Ammon's horn (tissue), 1 donor: ENCODE measurements at regions not wholly inside any gene's neighbourhood (a gene's known extent, or its start where the extent isn't known, plus 50 kb on each side); places are given as distances from the start of the nearest gene placed in this dataset.

Source experiments
- DNase-seq: peaks from one replicate; pipeline ENCODE4 v3.0.0-alpha.2; 2016; ENCODE audit warnings: low spot score

DNA sequence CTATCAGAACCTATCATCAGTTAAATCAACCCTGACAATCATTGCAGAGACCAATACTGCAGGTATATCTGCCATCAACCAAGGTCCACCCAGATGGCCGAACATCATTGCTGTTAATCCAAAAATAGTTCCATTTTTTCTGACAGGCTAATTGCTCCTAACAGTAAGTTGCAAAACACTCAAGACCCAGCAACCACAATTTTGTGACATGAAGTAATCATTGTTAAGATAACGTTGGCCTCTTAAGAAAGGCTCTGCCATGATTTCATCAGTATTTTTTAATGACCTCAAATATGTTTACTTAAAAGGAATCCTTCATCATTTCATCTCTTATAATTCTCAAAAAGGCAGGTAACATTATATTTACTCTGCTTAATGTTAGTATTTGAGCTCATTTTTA lies 553.4 kb upstream of the POM121L12 start:
- DNase-seq = no peak

GRCh38 chr7:52481571-52481970 lies 553.9 kb upstream of the POM121L12 start:
- no peak for DNase-seq

DNA sequence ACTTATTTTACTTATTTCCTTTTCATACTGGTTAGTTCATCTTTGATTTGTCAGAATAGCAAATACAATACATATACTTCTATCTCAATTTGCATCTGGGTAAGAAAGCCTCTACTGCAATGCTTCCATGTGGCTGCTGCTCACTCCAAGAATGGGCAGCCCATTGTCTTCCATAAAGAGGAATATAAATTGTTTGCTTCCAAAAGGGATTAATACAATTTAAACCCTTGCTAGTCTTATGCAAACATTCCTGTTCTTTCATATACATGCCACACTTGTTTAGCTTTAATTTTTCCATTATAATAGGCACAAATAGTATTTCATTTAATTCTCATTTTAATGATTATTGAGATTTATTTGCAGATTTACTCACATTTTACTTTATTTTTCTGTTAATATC lies 555.4 kb upstream of the POM121L12 start:
- DNase-seq = no peak

GRCh38 chr7:52475001-52475582 lies 560.3 kb upstream of the POM121L12 start:
- DNase-seq = no peak

GRCh38 chr7:52473756-52474155 lies 561.7 kb upstream of the POM121L12 start:
- no peak for DNase-seq

- DNase-seq = no peak
Observed at GRCh38 chr7:52472006-52472620, 563.3 kb upstream of the POM121L12 start.

- no peak for DNase-seq
Observed at GRCh38 chr7:52465216-52465615, 570.2 kb upstream of the POM121L12 start.

DNA sequence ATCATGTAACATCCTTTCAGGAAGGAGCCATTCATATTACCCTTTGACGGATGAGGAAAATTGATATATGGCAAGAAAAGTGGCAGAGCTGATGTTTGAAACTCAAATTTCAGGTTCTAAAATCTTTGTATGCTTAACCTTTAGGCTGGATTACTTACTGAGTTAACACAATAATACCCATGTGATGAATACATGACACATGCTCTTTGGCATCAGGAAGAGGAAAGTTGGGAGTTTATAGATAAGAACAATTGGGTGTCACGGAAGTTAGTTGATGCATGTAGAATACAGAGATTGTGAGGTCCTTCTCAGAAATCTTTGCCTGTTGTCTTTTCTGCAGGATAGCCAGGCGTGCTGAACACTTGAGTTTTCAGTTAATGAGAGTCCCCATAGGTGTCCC lies 572.1 kb upstream of the POM121L12 start:
- DNase-seq = no peak

DNA sequence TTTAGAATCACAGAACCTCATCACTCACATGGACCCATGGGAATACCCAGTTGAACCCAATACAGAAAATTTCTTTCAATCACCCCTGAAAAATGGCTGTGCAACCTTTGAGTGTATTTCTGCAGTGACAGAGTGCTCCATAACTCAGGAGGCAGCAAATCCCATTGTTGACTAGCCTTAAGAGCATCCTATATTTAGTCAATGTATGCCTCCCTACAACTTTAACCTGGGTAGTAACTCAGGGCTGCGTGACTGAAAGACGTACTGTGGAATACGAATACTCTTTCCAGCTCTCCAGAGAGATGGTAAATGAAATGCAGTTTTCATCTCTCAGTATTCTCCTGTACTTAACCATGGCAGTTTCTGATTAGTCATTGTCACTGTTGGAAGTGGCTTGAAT lies 573.0 kb upstream of the POM121L12 start:
- DNase-seq = no peak

DNA sequence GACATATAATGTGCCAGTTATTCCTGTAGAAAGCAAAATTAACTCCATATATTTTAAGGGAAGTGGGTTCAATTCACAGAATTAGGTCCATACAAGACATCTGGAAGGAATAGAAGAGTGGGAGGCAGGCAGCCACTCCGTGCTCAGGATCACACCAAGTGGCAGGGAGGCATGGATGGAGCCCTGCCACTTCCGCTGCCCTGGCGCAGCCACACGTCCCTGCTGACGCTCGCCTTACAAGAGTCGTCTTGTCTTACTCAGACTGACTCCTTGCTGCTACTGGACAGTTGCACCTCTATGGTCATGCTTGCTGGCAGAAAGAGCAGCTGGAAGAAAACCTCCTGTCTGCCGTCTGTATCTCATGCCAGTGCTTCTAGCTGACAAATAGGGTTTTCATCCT lies 579.9 kb upstream of the POM121L12 start:
- no peak for DNase-seq

DNA sequence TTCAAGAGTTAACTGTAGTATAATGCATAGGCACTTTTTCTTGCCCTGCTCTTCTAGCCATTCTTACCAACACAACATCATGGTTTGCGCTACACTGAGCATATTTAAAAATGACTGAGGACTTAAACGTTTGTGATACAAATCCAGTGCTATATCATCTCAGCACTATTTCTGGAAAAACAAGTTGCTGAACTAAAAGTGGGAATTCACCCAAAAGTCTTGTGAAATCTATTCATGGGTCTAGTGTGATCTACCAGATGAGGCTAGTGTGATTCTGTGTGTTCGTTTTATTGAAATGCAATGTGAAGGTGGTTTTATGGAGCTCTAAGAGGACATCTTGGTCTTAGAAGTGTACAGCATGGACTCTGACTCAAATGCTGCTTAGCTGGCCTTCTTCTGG lies 584.6 kb upstream of the POM121L12 start:
- no peak for DNase-seq

DNA sequence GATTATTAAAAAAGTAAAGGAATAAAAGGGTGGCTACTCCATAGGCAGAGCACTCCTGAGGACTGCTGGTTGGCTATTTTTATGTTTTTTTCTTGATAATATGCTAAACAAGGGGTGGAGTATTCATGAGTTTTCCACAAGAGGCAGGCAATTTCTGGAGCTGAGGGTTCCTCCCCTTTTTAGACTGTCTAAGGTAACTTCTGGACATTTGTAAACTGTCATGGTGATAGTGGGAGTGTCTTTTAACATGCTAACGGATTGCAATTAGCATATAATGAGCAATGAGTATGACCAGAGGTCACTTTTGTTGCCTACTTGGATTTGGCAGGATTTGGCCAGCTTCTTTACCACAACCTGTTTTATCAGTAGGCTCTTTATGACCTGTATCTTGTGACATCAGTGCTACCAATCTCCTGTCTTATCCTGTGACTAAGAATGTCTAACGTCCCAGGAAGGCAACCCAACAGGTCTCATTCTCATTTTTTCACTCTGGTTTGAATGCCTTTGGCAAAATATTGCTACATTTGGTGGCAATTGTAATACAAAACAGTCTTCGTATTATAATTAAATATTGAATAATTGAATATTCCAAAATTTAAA lies 587.8 kb upstream of the POM121L12 start:
- DNase-seq = no peak

GRCh38 chr7:52436278-52436677 lies 599.2 kb upstream of the POM121L12 start:
- peak; percentile 15 for DNase-seq

GRCh38 chr7:52431082-52431815 lies 604.2 kb upstream of the POM121L12 start:
- DNase-seq = no peak

- DNase-seq = no peak
Observed at GRCh38 chr7:52423251-52423650, 612.2 kb upstream of the POM121L12 start.

GRCh38 chr7:52413051-52413450 lies 622.4 kb upstream of the POM121L12 start:
- DNase-seq = no peak

- DNase-seq = no peak
Observed at GRCh38 chr7:52410032-52410431, 625.4 kb upstream of the POM121L12 start.

- DNase-seq = no peak
Observed at GRCh38 chr7:52406808-52407207, 628.6 kb upstream of the POM121L12 start.

- no peak for DNase-seq
Observed at GRCh38 chr7:52382731-52383130, 652.7 kb upstream of the POM121L12 start.

DNA sequence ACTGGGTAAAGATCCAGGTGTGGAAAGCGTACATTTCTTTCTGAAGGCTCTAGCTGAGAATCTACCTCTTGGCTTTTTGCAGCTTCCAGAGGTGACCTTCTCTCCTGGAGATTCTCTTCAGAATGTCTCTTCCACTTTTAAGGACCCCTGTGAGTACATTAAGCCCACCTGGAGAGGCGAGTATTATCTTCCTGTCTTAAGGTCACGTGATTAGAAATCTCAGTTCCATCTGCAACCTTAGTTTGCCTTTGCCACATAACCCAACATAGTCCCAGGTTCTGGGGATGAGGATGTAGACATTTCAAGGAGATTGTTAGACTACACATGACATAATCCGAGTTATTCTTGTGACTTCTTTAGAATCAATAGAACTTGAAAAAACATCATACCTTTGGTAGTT lies 665.5 kb upstream of the POM121L12 start:
- DNase-seq = no peak

DNA sequence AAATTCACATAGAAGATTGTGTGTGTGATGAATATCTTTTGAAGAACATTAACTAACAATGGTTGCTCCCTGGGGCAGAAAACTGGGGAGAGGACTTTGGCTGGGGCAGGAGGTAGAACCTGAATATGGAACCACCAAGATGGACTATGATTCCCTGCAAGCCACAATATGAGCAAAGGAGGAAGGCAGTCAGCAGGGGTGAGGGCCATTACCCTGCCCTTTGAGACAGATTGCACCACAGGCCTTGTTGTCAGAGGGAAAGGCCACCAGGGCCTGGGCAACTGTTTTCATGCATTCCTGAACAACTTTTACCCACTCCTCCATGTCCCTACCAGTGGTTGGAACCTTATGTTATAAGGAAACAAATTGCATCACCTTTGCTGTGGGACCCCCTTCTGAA lies 670.1 kb upstream of the POM121L12 start:
- no peak for DNase-seq

- DNase-seq = no peak
Observed at GRCh38 chr7:52362521-52362920, 672.9 kb upstream of the POM121L12 start.

- DNase-seq = no peak
Observed at GRCh38 chr7:52360541-52360940, 674.9 kb upstream of the POM121L12 start.
